H1 (cell line): ENCODE measurements at regions not wholly inside any gene's neighbourhood (a gene's known extent, or its start where the extent isn't known, plus 50 kb on each side); places are given as distances from the start of the nearest gene placed in this dataset.

Source experiments
- CHD7 ChIP-seq: fragments of 300-600 bp; sonication (generic); IDR thresholded peaks from 2 replicates; pipeline ENCODE4 v1.7.1; 2012; ENCODE audit warnings: low read length, moderate library complexity, mild to moderate bottlenecking, inconsistent platforms; ENCODE audit not compliant: insufficient replicate concordance
- EGR1 ChIP-seq: IDR thresholded peaks from 2 replicates; pipeline ENCODE4 v1.6.1; 2011; ENCODE audit warnings: low read depth, low read length, borderline replicate concordance
- EP300 ChIP-seq, 2 experiments: IDR thresholded peaks; 1 replicate in 1 of 2; 2 replicates in 1 of 2; pipeline ENCODE4 v1.6.1; 2011 to 2012; ENCODE audit warnings: low read depth in 2 of 2, low read length in 2 of 2, mild to moderate bottlenecking in 2 of 2, borderline replicate concordance in 1 of 2, inconsistent platforms in 1 of 2, moderate library complexity in 1 of 2
- EZH2 ChIP-seq: fragments of 200-600 bp; sonication (generic); IDR thresholded peaks from 2 replicates; pipeline ENCODE4 v1.7.1; 2012; ENCODE audit warnings: low read depth, mild to moderate bottlenecking, moderate library complexity, low read length, inconsistent platforms; ENCODE audit not compliant: severe bottlenecking
- KDM5A ChIP-seq: fragments of 200-600 bp; IDR thresholded peaks from 2 replicates; pipeline ENCODE4 v1.7.1; 2012; ENCODE audit warnings: mild to moderate bottlenecking, low read length, inconsistent platforms, mixed read lengths
- POLR2A ChIP-seq, 2 experiments: IDR thresholded peaks; 1 replicate in 1 of 2; 2 replicates in 1 of 2; pipeline ENCODE4 v1.6.1; 2011; ENCODE audit warnings: low read depth in 2 of 2, low read length in 2 of 2, mild to moderate bottlenecking in 2 of 2; ENCODE audit errors: control extremely low read depth in 1 of 2
- POLR2AphosphoS5 ChIP-seq: IDR thresholded peaks from 2 replicates; pipeline ENCODE4 v1.6.1; 2011; ENCODE audit warnings: low read depth, low read length
- SIN3A ChIP-seq, 2 experiments: IDR thresholded peaks in 1 of 2; conservative IDR thresholded peaks in 1 of 2; 2 replicates each; pipeline ENCODE4 v1.6.1; 2011 to 2012; ENCODE audit warnings: low read length in 2 of 2, improper control_type of control experiment in 1 of 2, low read depth in 1 of 2, mild to moderate bottlenecking in 1 of 2
- SP1 ChIP-seq: IDR thresholded peaks from 2 replicates; pipeline ENCODE4 v1.6.1; 2011; ENCODE audit warnings: low read depth, low read length
- TEAD4 ChIP-seq: IDR thresholded peaks from 2 replicates; pipeline ENCODE4 v1.6.1; 2012; ENCODE audit warnings: low read depth, low read length, inconsistent platforms, mixed read lengths
- YY1 ChIP-seq: IDR thresholded peaks from 2 replicates; pipeline ENCODE4 v1.6.1; 2011; ENCODE audit warnings: low read depth, mild to moderate bottlenecking, low read length
- ZNF274 ChIP-seq: IDR thresholded peaks from 2 replicates; pipeline ENCODE4 v1.7.0; 2012; ENCODE audit warnings: low read length, borderline replicate concordance; ENCODE audit errors: extremely low read depth
- TF ChIP-seq, protein P1 (sequence below), 3 experiments: IDR thresholded peaks; 1 replicate in 2 of 3; 2 replicates in 1 of 3; pipeline versions ENCODE4 v1.5.1 to v1.6.1; 2011; ENCODE audit warnings: low read length in 3 of 3, mild to moderate bottlenecking in 3 of 3, inconsistent platforms in 2 of 3, low read depth in 1 of 3, moderate library complexity in 1 of 3; ENCODE audit not compliant: insufficient read depth in 1 of 3; ENCODE audit errors: control extremely low read depth in 1 of 3
- TF ChIP-seq, protein P2 (sequence below): IDR thresholded peaks from 2 replicates; pipeline ENCODE4 v1.6.1; 2011; ENCODE audit warnings: low read depth, mild to moderate bottlenecking, low read length; ENCODE audit not compliant: insufficient read depth

DNA sequence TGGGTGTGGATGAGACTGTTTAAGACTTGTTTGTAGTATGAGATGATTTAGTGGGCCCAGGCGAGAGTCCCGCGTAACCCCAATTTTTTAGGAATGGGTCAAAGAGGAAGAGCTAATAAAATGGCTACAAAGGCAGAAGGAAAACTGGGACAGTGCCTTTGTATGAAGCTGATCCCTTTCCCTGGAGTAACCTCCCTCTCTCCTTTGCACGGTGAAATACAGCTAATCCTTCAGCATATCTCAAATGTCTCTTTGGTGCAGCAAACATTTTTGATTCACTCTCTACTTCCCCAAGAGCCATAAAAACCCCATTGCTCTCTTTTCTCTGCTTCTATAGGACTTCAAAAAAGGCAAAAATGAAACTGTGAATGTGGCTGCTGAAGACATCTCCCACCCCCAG is 473.8 kb downstream of the KLF5 start:
- TF ChIP-seq YY1 (no peak), SP1 (no peak), EGR1 (no peak), ZNF274 (no peak), EP300 (IDR thresholded peaks at IDR 0.05; ENCODE audit: borderline replicate concordance in 1 of 2, low read depth in 2 of 2, low read length in 2 of 2) (no peak), POLR2A (IDR thresholded peaks at IDR 0.05; ENCODE audit: control extremely low read depth in 1 of 2, low read depth in 2 of 2, low read length in 2 of 2) (no peak), POLR2AphosphoS5 (no peak), EZH2 (no peak), SIN3A (conservative IDR thresholded peaks at IDR 0.05 in 1 of 2, IDR thresholded peaks at IDR 0.05 in 1 of 2; ENCODE audit: low read depth in 1 of 2, low read length in 2 of 2) (no peak), CHD7 (no peak), KDM5A (no peak), TEAD4 (no peak)
- TF ChIP-seq, protein P1, sequence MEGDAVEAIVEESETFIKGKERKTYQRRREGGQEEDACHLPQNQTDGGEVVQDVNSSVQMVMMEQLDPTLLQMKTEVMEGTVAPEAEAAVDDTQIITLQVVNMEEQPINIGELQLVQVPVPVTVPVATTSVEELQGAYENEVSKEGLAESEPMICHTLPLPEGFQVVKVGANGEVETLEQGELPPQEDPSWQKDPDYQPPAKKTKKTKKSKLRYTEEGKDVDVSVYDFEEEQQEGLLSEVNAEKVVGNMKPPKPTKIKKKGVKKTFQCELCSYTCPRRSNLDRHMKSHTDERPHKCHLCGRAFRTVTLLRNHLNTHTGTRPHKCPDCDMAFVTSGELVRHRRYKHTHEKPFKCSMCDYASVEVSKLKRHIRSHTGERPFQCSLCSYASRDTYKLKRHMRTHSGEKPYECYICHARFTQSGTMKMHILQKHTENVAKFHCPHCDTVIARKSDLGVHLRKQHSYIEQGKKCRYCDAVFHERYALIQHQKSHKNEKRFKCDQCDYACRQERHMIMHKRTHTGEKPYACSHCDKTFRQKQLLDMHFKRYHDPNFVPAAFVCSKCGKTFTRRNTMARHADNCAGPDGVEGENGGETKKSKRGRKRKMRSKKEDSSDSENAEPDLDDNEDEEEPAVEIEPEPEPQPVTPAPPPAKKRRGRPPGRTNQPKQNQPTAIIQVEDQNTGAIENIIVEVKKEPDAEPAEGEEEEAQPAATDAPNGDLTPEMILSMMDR (IDR thresholded peaks at IDR 0.05; ENCODE audit: control extremely low read depth in 1 of 3, insufficient read depth in 1 of 3, low read depth in 1 of 3, low read length in 3 of 3): no peak
- TF ChIP-seq, protein P2, sequence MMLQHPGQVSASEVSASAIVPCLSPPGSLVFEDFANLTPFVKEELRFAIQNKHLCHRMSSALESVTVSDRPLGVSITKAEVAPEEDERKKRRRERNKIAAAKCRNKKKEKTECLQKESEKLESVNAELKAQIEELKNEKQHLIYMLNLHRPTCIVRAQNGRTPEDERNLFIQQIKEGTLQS: no peak
